DMS153 (cell line): ENCODE measurements at regions not wholly inside any gene's neighbourhood (a gene's known extent, or its start where the extent isn't known, plus 50 kb on each side); places are given as distances from the start of the nearest gene placed in this dataset.

Source experiments
- DNase-seq: peaks from one replicate; lab custom pipeline; 2025; lab: John Stamatoyannopoulos, UW

DNA sequence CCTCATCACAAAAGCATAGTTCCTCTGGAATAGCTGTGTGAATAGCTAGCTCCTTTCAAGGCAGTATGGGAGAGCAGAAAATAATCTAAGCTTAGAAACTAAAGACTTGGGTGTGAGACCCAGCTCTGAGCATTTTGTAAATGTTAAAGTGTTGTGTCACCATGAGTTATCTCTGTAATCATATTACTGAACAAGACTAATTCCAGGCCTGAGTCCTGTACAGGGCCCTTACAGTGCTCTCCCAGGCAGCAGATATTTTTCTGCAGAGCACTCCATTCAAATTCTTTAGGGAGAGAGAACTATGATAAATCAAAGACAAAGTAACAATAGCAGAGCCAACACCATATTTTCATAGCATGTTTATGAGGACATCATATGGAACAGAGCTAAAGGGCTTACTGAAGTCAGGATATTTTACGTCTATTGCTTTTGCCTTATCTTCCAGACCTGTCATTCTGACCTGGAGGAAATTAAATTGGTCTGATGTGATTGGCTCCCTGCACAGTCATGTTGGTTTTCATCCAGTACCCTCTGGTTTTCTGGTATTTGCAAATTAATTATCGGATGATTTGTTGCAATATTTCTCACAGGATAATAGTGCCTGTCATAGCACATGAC, 172.6 kb upstream of the PPP2R3A start:
- DNase-seq = no peak

DNA sequence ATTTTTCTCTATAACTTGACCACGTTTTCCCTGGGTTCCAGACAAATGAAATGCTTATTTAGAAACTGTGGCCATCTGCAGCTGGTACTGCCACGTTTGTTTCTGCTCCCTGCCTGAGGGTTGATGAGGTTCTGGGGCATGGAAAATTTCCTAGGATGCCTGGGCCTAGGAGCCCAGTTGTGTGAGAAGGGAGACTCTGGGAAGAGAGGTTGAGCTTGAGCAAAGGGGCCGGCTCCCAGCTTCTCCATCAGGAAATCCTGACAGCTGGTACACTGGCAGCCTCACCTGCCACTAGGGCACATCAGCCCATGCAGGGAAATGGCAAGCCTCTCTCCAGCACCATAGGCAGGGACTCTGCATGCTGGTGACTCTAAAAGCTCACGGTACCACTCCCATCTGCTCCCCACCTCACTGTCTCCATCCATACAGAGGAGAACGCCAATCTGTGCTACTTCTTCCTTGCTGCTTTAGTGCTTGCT, 165.4 kb upstream of the PPP2R3A start:
- DNase-seq = no peak

GRCh38 chr3:135801018-135801417, 164.5 kb upstream of the PPP2R3A start:
- no peak for DNase-seq

GRCh38 chr3:135802171-135802570, 163.4 kb upstream of the PPP2R3A start:
- DNase-seq = no peak

DNA sequence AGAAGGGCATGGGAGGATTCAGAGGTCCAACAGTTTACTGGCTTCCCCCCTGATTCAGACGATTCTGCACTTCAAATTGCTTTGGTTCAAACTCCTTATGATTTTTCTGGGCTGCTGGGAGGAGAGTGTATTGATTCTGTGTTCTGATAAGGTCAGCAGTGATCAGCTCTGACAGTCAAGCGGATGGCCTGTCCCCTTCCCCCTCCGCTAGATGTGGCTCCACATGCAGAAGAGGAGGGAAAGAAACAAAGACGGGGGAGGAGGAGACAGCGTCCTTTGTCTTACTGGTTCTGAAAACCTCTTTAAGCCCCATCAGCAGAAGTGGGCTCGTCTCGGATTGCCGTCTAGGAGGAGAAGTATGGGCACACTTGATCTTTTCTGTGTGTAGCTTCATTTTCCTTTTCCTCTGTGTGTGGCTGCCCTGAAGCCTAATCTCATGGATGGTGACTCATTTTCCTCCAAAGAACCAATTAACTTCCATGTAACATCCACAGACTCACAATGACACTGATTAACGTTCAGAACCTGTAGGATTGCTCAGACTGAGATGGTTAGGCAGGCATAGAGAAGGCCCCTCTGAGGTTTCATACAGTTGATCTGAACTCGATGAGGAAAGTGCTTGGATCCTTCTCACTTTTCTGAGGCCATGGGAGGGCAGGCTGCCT, 162.4 kb upstream of the PPP2R3A start:
- no peak for DNase-seq

DNA sequence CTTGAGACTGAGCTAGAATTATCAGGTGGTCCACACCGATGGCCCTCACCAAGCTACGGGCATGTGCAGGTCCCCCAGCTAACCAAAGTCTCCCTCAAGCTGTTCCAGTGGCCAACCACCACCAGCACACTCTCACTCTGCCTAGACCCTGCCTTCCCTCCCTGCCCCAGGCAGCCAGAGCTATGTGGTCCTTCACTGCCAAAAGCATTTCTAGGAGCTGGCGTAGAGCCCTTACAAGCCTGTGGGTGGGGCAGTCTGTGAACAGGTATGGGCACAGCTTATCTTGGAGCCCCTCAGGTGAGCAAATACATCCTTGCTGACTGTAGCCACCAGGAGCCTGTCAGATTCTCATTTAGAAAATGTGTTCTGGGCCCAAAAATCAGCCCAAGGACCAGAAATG, 159.8 kb upstream of the PPP2R3A start:
- no peak for DNase-seq

DNA sequence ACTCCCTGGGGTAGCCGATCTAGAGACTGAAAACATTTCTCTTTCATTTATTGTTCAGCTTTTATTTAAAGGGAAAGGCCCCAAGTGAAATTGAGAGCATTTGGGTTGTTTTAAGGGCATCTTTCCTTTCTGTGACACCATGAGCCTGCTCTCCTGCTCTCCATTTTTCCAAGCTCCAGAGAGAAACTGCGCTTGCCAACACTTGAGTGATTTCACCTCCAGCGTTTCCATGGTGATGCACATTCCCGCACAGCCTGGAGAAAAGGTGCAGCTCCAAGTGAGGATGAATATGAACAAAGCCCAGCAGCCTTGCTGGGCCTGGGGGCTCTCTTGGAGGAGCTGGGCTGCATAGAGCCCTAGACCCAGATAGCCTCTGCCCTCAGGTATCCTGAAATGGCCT, 159.2 kb upstream of the PPP2R3A start:
- no peak for DNase-seq

DNA sequence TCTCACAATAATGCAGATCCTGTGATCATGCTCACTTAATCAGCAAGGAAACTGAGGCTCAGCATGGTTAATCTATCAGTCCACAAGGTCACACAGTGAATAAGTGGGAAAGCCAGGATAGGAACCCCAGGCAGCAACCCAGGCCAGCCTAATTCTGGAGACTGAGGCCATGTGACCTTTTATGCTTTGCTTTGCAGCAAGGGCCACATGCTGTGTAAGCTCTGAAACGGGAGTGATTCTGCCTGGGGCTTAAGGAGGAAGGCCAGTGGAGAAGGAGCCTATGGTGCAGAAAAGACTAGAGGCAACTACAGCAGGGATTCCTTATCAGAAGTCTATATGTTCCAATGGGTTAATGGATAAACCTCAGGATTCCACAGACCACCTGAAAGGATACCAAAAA, 157.6 kb upstream of the PPP2R3A start:
- no peak for DNase-seq

- no peak for DNase-seq
Observed at GRCh38 chr3:135809021-135809634, 156.4 kb upstream of the PPP2R3A start.

GRCh38 chr3:135811651-135812050, 153.9 kb upstream of the PPP2R3A start:
- no peak for DNase-seq

DNA sequence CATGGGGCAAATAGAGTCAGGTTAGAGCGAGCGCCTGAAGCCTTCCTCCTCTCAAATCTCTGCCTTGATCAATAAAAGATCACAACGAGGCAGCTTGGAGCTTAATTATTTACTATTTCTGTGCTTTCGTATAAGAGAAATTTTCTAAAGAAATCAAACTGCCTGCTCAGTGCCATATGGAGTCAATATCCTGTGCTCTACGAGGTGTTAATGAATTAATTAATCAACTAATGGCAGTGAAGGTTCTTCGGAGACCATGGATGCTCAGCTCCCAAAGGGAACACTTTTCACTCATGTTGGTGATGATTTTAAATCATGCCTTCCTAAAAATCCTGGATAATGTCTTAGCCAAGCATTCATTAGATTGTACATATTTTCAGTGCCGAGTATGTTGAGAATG, 153.5 kb upstream of the PPP2R3A start:
- no peak for DNase-seq

DNA sequence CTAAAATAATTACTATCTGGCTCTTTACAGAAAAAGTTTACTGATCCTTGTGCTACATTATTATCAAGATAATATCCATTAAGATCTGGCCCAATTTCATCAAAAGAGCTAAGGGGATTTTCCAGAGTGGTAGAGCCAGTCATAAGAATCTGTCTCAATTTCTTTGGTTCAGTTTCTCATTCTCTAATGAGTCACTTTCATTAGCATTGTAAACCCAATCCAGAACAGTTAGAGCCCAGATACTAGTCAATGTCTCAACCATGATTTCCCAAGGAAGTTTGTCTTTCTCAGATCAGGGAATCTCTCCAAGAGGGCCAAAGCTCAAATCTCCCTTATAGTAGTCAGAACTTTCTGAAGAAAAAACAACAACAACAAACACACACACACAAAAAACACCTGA, 131.1 kb upstream of the PPP2R3A start:
- no peak for DNase-seq

GRCh38 chr3:135837977-135838631, 127.4 kb upstream of the PPP2R3A start:
- no peak for DNase-seq

- DNase-seq = no peak
Observed at GRCh38 chr3:135840436-135840835, 125.1 kb upstream of the PPP2R3A start.

DNA sequence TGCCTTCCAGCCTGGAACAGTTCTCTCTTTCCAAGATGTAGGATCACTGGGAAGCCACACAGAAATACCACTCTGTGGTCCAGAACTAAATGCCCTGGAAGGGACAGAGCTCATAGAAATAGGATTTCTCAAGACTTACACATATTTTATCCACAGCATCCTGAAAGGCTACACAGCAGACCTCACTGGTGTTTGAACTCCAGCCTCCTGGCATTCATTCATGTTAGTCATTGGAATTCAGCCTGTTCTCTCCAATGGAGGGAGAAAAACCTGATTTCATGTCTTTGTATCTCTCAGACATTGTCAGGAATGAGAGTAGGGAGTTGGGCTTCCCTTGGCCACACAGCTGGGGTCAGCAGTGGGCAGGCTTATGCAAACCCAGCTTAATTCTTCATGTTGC, 121.1 kb upstream of the PPP2R3A start:
- no peak for DNase-seq

DNA sequence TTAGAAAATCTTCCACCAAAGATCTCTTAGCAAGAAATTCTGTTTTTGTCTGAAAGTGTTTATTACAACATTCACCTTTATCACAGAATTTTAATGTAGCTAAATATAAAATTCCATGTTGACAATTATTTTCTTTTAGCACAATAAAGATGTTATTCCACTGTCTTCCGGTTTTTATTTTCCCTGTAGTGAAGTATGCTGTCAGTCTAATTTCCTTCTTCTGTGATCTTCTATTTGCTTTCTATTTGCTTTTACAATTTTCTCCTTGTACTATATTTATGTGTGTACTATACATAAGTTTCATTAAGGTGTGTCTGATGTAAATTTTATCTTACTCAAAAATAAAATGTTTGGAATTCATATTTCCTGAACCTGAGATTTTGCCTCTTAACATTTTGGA, 117.5 kb upstream of the PPP2R3A start:
- no peak for DNase-seq

GRCh38 chr3:135849827-135850226, 115.7 kb upstream of the PPP2R3A start:
- DNase-seq = no peak

GRCh38 chr3:135851201-135852081, 114.1 kb upstream of the PPP2R3A start:
- peak; percentile 24 for DNase-seq

GRCh38 chr3:135853981-135854380, 111.5 kb upstream of the PPP2R3A start:
- DNase-seq = no peak

DNA sequence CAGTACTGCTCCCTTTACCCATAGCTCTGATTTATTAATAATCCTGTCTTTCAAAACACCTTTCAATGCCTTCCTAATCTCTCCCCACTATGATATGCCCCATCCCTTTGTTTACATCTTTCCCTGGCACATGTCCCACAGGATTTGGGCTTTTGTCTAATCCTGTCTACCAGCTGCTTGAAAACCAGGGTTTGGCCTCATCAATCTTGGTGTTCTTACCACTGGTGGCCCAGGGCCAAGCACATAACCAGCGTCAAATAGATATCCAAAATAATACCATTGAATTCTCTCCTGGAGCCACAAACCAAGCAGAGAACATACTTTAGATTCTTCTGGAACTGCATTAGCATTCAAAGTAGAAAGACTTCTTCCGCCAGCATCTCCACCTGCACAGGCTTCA, 104.8 kb upstream of the PPP2R3A start:
- peak; percentile 3 for DNase-seq

- no peak for DNase-seq
Observed at GRCh38 chr3:135862361-135862760, 103.2 kb upstream of the PPP2R3A start.

GRCh38 chr3:135864060-135864459, 101.5 kb upstream of the PPP2R3A start:
- DNase-seq = no peak
